Pancreas (tissue), 10 donors: ENCODE measurements at regions not wholly inside any gene's neighbourhood (a gene's known extent, or its start where the extent isn't known, plus 50 kb on each side); places are given as distances from the start of the nearest gene placed in this dataset.

Experiments
- ATAC-seq, 4 donors: fragments of 200-7000 bp; cut with Tn5 transposase; one replicate each; pipeline versions ENCODE4 v1.8.0 to v1.9.1; 2020; ENCODE audit warnings: mild to moderate bottlenecking in 4 of 4, moderate library complexity in 4 of 4
- DNase-seq, 6 donors: peaks; one replicate each; pipeline ENCODE4 v3.0.0-alpha.2; 2020
- FAIRE-seq: peaks from 2 replicates; lab custom pipeline; 2012; peaks lifted over from hg19 to GRCh38; lab: Jason Lieb, UNC
- H3K27ac ChIP-seq, 4 donors: fragments of 200-600 bp; sonication (generic); 1 replicate in 3 of 4; 2 replicates in 1 of 4; pipeline versions ENCODE4 v1.5.0 to v1.8.0; 2020
- H3K27me3 ChIP-seq, 4 donors: fragments of 200-600 bp; one replicate each; pipeline ENCODE4 v1.8.0; 2021
- H3K36me3 ChIP-seq, 3 donors: fragments of 200-600 bp; sonication (generic) in 1 of 3; one replicate each; pipeline versions ENCODE4 v1.5.0 to v1.8.0; 2020 to 2021
- H3K4me1 ChIP-seq, 3 donors: fragments of 200-600 bp; one replicate each; pipeline ENCODE4 v1.8.0; 2021
- H3K4me3 ChIP-seq, 4 donors: fragments of 200-600 bp; sonication (generic) in 2 of 4; one replicate each; pipeline versions ENCODE4 v1.5.0 to v1.8.0; 2020 to 2021
- H3K9me3 ChIP-seq, 4 donors: fragments of 200-600 bp; one replicate each; pipeline ENCODE4 v1.8.0; 2021
- WGBS, 2 donors: extraction: QIAGEN DNeasy Blood & Tissue Kit; methylation state at CpG; one replicate each; pipeline ENCODE4 v1.1.7; 2013; 5-methylcytosine and 5-hydroxymethylcytosine counted together
- intact Hi-C, 3 donors: fragments of 100-400 bp; cut with DNase I; formaldehyde crosslinking; loops; one replicate each; pipeline versions ENCODE4 v1.11.1 to v1.14.2; 2022
- TF ChIP-seq, protein P1 (sequence below), 4 donors: fragments of 200-600 bp; sonication (generic) in 3 of 4; IDR thresholded peaks; one replicate each; pipeline versions ENCODE4 v1.5.0 to v1.8.0; 2021; ENCODE audit warnings: antibody characterized with exemption in 4 of 4
- donor health status: healthy with polysubstance abuse.
- donor health status: DM: no; HTN: no; CAD: no; lungs with moderate emphysema.
- donor health status: DM: no; HTN: no; CAD: no.
- donor health status: control.
- donor health status: control.
- donor health status: Bipolar disorder and iron deficiency.
- donor health status: DM: yes; HTN: yes; CAD: no.
- donor health status: DM: no; HTN: no; CAD: no.
- donor health status: DM: no; HTN: no; CAD: no.
- donor health status: DM: yes; HTN: yes; CAD: no.

DNA sequence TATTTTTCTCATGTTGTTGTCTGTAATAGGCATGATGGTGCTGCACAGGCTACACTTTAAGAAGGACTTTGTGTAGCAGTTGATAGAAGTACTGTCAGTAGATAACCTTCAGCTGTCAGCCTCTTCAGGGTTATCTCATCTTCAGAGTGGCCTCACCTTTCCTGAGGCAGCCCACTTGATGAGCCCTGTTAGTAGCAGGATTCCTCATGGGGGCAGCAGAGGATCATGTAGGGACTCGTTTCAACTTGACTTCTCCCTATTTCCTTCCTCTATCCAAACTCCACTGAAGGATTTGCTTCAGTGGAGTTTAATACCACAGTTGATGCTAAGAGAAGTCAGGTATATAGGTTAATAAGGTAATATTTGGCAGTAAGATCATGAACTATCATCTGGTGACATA lies 530.3 kb upstream of the FSIP2 start:
- FAIRE-seq (no peak), DNase-seq (peak in 3 of 6 donors; percentile 16 to 56 (median 43)), ATAC-seq (peak in 3 of 4 donors; percentile 73 to 88 (median 86))
- WGBS, 2 donors = 6 to 7% methylated on average over 1 of the region's 1 CpG
- intact Hi-C loops = no loop called here
- Histone ChIP-seq H3K4me1 (no peaks in the 10 kb centered on the region), H3K27me3 (no peaks in the 10 kb centered on the region), H3K36me3 (no peaks in the 10 kb centered on the region), H3K9me3 (no peaks in the 10 kb centered on the region), H3K27ac (no peak overlapping the region), H3K4me3 (no peak overlapping the region)
- TF ChIP-seq, protein P1, sequence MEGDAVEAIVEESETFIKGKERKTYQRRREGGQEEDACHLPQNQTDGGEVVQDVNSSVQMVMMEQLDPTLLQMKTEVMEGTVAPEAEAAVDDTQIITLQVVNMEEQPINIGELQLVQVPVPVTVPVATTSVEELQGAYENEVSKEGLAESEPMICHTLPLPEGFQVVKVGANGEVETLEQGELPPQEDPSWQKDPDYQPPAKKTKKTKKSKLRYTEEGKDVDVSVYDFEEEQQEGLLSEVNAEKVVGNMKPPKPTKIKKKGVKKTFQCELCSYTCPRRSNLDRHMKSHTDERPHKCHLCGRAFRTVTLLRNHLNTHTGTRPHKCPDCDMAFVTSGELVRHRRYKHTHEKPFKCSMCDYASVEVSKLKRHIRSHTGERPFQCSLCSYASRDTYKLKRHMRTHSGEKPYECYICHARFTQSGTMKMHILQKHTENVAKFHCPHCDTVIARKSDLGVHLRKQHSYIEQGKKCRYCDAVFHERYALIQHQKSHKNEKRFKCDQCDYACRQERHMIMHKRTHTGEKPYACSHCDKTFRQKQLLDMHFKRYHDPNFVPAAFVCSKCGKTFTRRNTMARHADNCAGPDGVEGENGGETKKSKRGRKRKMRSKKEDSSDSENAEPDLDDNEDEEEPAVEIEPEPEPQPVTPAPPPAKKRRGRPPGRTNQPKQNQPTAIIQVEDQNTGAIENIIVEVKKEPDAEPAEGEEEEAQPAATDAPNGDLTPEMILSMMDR (IDR thresholded peaks at IDR 0.05) = peak; percentile 30 to 52 (median 38)

GRCh38 chr2:185215497-185215896 lies 523.1 kb upstream of the FSIP2 start:
- TF ChIP-seq, protein P1 (IDR thresholded peaks at IDR 0.05) = no peak
- no peaks in the 10 kb centered on the region for H3K9me3 ChIP-seq
- H3K4me3 ChIP-seq = no peak overlapping the region
- H3K36me3 ChIP-seq = no peaks in the 10 kb centered on the region
- FAIRE-seq = no peak
- H3K4me1 ChIP-seq = no peaks in the 10 kb centered on the region
- WGBS, 2 donors = 56 to 66% methylated on average over 3 of the region's 3 CpGs
- H3K27me3 ChIP-seq = no peaks in the 10 kb centered on the region
- intact Hi-C loops = no loop called here
- DNase-seq = no peak
- ATAC-seq = no peak
- no peak overlapping the region for H3K27ac ChIP-seq

- Histone ChIP-seq H3K9me3 (no peaks in the 10 kb centered on the region), H3K4me3 (no peak overlapping the region), H3K36me3 (no peaks in the 10 kb centered on the region), H3K27me3 (no peaks in the 10 kb centered on the region), H3K4me1 (no peaks in the 10 kb centered on the region), H3K27ac (no peak overlapping the region)
- ATAC-seq = no peak
- no peak for FAIRE-seq
- DNase-seq = no peak
- 68 to 79% methylated on average over 3 of the region's 3 CpGs for WGBS, 2 donors
- intact Hi-C loops = no loop called here
- TF ChIP-seq, protein P1 (IDR thresholded peaks at IDR 0.05) = no peak
Observed at GRCh38 chr2:185219981-185220380, 518.6 kb upstream of the FSIP2 start.

DNA sequence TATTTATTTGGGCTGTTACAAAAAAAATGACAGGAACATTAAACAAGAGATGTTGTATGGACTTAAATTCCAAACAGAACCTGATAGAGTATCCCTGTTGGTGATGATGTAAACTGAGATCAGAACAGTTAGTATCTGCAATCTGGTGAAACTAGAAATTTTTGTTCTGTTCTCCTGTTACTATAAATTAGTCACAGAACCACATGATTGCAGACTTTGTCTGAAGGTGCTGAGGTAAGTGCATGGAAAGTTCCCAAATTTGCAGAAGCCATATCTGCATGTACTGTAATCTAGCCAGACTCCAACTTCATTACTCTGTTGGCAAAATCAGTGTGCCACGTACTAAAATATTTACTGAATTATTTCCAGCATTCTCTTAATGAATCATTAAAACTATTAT lies 516.3 kb upstream of the FSIP2 start:
- TF ChIP-seq, protein P1 (IDR thresholded peaks at IDR 0.05) = no peak
- no peak for DNase-seq
- Histone ChIP-seq H3K9me3 (no peaks in the 10 kb centered on the region), H3K27ac (no peak overlapping the region), H3K36me3 (no peaks in the 10 kb centered on the region), H3K4me1 (no peaks in the 10 kb centered on the region), H3K4me3 (no peak overlapping the region), H3K27me3 (no peaks in the 10 kb centered on the region)
- intact Hi-C loops = no loop called here
- FAIRE-seq = no peak
- no peak for ATAC-seq
- 33 to 52% methylated on average over 1 of the region's 1 CpG for WGBS, 2 donors

DNA sequence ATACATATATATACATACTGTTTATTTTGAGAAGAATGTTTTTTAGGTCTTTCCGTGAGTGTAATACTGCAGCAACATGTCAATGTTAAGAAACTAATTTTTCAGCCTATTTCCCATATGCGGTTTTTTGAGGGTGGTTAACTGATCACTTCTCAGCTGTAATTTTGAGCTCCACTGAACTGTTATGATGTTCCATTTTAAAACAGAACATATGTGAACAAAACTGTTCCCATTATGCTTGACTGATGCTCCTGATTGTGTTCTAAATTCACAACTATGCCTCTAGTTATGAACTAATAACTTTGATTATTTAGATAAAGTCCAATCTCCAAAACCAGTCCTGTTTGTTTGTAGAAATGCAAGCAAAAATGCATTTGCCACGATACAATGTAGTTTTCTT lies 511.2 kb upstream of the FSIP2 start:
- ATAC-seq = no peak
- WGBS, 2 donors = 73 to 83% methylated on average over 3 of the region's 3 CpGs
- FAIRE-seq = no peak
- Histone ChIP-seq H3K36me3 (no peaks in the 10 kb centered on the region), H3K27me3 (no peaks in the 10 kb centered on the region), H3K27ac (no peak overlapping the region), H3K4me3 (no peak overlapping the region), H3K4me1 (no peaks in the 10 kb centered on the region), H3K9me3 (no peaks in the 10 kb centered on the region)
- intact Hi-C loops = no loop called here
- TF ChIP-seq, protein P1 (IDR thresholded peaks at IDR 0.05) = no peak
- DNase-seq = no peak
